ENCODE measurements at regions not wholly inside any gene's neighbourhood (a gene's known extent, or its start where the extent isn't known, plus 50 kb on each side); places are given as distances from the start of the nearest gene placed in this dataset.

GRCh38 chr20:10925767-10926166 is 252.0 kb upstream of the JAG1 start:
- no peak for DNase-seq

- DNase-seq: no peak
Observed at GRCh38 chr20:10927011-10927583, 253.3 kb upstream of the JAG1 start.

- DNase-seq: no peak
Observed at GRCh38 chr20:10927936-10928840, 254.4 kb upstream of the JAG1 start.

GRCh38 chr20:10928841-10929421 is 255.1 kb upstream of the JAG1 start:
- DNase-seq: no peak

- DNase-seq: no peak
Observed at GRCh38 chr20:10935658-10936402, 262.0 kb upstream of the JAG1 start.

GRCh38 chr20:10936786-10937185 is 263.0 kb upstream of the JAG1 start:
- DNase-seq: no peak

- no peak for DNase-seq
Observed at GRCh38 chr20:10939331-10939941, 265.6 kb upstream of the JAG1 start.

GRCh38 chr20:10940941-10941340 is 267.1 kb upstream of the JAG1 start:
- no peak for DNase-seq

GRCh38 chr20:10943686-10944265 is 270.0 kb upstream of the JAG1 start:
- DNase-seq: no peak

GRCh38 chr20:10946124-10946880 is 272.5 kb upstream of the JAG1 start:
- DNase-seq: no peak

- DNase-seq: no peak
Observed at GRCh38 chr20:10947726-10948125, 273.9 kb upstream of the JAG1 start.

- no peak for DNase-seq
Observed at GRCh38 chr20:10949930-10950783, 276.4 kb upstream of the JAG1 start.

GRCh38 chr20:10951216-10951615 is 277.4 kb upstream of the JAG1 start:
- DNase-seq: no peak

GRCh38 chr20:10951904-10952303 is 278.1 kb upstream of the JAG1 start:
- no peak for DNase-seq

GRCh38 chr20:10953437-10953836 is 279.6 kb upstream of the JAG1 start:
- DNase-seq: no peak

- no peak for DNase-seq
Observed at GRCh38 chr20:10954137-10954840, 280.5 kb upstream of the JAG1 start.

- no peak for DNase-seq
Observed at GRCh38 chr20:10954908-10955580, 281.2 kb upstream of the JAG1 start.

- DNase-seq: no peak
Observed at GRCh38 chr20:10958279-10958678, 284.5 kb upstream of the JAG1 start.

- no peak for DNase-seq
Observed at GRCh38 chr20:10960416-10960815, 286.6 kb upstream of the JAG1 start.

Data from stimulated activated CD4-positive, alpha-beta T cell treated with anti-CD3 and anti-CD28 coated beads, Interleukin-4, amount 100 ng/mL, for 1 hour (primary cell).